GM12874 (cell line): ENCODE measurements at regions not wholly inside any gene's neighbourhood (a gene's known extent, or its start where the extent isn't known, plus 50 kb on each side); places are given as distances from the start of the nearest gene placed in this dataset.

Source experiments
- TF ChIP-seq, protein P1 (sequence below): IDR thresholded peaks from 2 replicates; pipeline ENCODE4 v1.5.1; 2011; ENCODE audit warnings: low read depth, mild to moderate bottlenecking, control low read depth, low read length, moderate library complexity; ENCODE audit not compliant: insufficient read depth

DNA sequence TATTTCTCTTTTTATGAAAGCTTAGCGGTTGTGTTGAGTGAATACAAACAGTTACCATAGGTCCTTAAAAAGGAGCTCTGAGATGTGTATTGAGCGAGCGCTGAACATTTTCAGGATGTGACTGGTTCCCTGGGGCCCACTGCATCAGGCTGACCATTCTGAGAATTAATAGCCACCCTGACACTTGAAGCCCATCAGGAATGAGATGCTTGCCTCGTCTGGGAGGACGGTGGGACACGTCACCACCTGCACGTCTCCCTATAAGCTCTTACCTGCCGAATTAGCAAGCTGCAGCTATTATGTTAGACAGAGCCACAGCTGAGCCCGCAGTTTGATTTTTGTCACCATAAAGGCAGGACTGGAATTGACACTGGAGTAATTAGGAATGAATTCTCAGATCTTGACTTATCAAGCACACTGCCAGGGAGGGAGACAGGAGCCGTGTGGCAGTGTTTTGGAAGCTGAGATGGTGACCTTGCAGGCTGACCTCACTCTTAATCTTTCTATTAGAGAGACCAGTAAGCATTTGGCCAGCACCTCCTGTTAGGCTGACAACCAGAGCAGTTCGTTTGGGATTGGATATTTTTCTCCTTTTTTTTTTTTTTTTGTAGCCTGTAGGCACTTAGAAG, 373.1 kb upstream of the WWC1 start:
- TF ChIP-seq, protein P1, sequence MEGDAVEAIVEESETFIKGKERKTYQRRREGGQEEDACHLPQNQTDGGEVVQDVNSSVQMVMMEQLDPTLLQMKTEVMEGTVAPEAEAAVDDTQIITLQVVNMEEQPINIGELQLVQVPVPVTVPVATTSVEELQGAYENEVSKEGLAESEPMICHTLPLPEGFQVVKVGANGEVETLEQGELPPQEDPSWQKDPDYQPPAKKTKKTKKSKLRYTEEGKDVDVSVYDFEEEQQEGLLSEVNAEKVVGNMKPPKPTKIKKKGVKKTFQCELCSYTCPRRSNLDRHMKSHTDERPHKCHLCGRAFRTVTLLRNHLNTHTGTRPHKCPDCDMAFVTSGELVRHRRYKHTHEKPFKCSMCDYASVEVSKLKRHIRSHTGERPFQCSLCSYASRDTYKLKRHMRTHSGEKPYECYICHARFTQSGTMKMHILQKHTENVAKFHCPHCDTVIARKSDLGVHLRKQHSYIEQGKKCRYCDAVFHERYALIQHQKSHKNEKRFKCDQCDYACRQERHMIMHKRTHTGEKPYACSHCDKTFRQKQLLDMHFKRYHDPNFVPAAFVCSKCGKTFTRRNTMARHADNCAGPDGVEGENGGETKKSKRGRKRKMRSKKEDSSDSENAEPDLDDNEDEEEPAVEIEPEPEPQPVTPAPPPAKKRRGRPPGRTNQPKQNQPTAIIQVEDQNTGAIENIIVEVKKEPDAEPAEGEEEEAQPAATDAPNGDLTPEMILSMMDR: no peak

DNA sequence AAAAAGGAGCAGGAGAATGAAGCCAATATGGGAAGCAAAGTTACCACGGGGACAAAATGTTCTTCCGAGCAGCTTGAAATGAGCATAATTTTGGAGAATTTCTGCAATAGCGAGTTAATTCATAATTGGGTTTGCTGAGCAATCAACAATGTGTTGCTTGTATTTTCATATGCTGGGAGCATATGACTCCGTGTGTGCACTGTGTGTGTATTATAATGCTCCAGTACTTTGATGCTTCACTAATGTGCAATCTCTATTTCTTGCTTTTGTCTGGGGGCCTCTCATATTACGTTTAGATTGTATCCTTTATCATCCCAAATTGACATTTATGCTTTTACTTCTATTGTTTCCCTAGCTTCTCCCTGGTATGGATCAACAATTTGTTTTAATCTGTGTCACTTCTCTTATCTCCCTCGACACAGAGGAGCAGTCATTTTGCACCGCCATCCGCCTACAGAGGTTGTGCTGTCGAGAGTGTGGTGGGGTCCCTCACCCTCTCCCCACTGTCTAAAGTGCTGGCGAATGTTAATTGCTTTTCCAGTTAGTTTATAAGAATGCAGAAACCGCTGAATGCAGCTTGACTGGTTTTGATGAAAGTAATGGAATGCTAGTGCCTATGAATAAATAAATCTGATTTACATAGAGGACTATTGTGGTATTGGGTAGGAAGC, 372.5 kb upstream of the WWC1 start:
- TF ChIP-seq, protein P1: no peak

DNA sequence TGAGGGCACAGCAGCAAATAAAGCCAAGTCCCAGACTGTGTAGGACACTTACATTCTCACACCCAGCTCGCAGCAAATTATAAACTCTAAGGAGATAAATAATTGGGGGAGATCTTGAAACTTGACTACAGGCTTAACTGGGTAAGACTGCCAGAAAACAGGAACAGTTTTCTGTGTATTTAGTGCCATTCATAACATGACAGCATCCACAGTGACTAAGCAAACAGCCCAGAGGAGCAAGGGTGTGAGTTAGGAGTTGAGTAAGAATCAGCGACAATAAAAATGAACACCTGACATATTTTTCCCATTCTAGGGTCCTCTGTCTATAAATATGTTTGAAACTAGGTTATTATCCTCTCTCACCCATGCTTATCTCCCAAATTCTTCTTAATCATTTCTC, 370.9 kb upstream of the WWC1 start:
- TF ChIP-seq, protein P1: no peak

DNA sequence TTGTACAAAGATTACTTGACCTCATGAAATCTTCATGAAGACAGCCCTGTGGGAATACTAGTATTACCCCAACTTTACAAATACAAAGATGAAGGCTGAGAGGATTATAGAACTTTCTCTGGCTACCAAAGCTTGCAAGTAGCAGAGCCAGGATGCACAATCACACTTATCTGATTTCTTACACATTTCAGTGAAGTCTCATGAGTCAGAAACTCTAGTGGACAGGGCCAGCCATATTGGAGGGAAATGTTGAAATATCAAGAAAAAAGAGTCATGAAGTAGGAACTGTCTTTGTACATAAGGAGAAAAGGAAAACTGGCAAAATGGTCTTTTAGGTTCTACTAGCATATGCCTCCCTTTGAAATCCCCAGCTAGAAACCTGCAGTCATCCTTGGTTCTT, 369.6 kb upstream of the WWC1 start:
- TF ChIP-seq, protein P1: no peak

DNA sequence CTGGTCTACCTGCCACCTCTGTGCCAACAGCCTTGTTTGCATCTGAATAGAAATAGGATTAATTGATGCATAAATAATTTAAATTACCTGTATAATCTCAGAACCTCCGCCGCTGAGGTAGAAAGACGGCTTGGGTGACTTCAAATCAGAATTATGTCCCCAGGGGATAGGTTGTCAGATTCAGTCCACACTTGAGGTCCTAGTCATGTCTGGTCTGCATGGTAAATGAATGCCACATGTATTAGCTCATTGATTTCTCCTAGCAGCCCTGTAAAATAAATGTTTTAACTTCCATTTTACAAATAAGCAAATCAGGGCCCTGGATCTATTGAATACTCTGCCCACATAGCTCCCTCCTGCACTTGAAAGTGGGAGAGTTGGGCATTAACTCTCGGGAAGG, 368.0 kb upstream of the WWC1 start:
- TF ChIP-seq, protein P1: no peak

DNA sequence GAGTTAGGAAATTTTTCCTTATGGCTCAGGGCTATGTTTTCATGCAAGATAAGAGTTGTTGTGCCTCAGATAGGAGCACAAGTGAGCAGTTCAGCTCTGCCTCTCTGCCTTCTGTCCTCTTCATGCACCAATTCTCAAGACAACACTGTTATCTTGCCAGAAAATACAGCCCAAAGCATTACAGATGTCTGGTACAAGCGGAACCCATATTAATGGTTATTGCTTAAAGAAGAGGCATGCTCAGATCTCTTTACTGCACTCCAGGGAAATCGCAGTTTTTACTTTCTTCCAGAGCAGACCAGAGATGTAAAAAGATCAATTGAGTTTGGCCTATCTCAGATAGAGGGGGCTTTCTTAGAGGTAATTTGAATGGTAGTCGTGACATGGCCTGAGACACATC, 361.6 kb upstream of the WWC1 start:
- TF ChIP-seq, protein P1: no peak

DNA sequence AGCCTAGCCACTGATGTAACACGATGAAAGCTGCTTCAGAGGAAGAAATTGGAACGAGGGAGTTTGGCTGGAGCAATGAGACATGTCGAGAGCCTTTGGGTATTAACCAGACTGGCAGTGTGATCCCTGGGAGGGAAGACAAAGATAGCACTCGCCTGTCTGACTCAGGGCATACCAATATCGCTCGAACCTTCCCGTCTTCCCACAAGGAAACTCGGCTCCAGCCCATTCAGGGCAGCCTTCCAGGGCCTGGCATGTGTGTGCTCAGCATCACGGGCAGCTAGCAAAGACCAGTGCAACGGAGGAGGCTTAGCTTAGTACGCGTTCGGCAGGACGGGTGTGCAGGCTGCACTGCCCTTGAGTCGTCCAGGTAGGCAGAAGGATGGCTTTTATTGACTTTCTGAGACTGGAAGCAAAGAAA, 356.9 kb upstream of the WWC1 start:
- TF ChIP-seq, protein P1: no peak
